Fibroblast of villous mesenchyme (primary cell): ENCODE measurements at regions not wholly inside any gene's neighbourhood (a gene's known extent, or its start where the extent isn't known, plus 50 kb on each side); places are given as distances from the start of the nearest gene placed in this dataset.

Experiments used
- DNase-seq: peaks from one replicate; pipeline ENCODE4 v3.0.0-alpha.2; 2010; ENCODE audit warnings: low read depth
- H3K4me3 ChIP-seq: 2 replicates; pipeline ENCODE4 v1.5.1; 2011; ENCODE audit warnings: low read depth, mild to moderate bottlenecking, low read length
- CTCF ChIP-seq: IDR thresholded peaks from 2 replicates; pipeline ENCODE4 v1.5.1; 2012; ENCODE audit warnings: low read depth, mild to moderate bottlenecking, low read length; ENCODE audit not compliant: insufficient read depth

- no peak overlapping the region for H3K4me3 ChIP-seq
- DNase-seq = no peak
- no peak for TF ChIP-seq CTCF
Measured at GRCh38 chr3:127489357-127489756, 101.2 kb downstream of the TPRA1 start.

- no peak overlapping the region for H3K4me3 ChIP-seq
- DNase-seq = no peak
- TF ChIP-seq CTCF = no peak
Measured at GRCh38 chr3:127488740-127489139, 101.8 kb downstream of the TPRA1 start.

GRCh38 chr3:127488141-127488672 lies 102.3 kb downstream of the TPRA1 start:
- DNase-seq = no peak
- no peak for TF ChIP-seq CTCF
- no peak overlapping the region for H3K4me3 ChIP-seq

- TF ChIP-seq CTCF = no peak
- H3K4me3 ChIP-seq = no peak overlapping the region
- DNase-seq = no peak
Measured at GRCh38 chr3:127487196-127487595, 103.3 kb downstream of the TPRA1 start.

GRCh38 chr3:127486321-127486944 lies 104.1 kb downstream of the TPRA1 start:
- TF ChIP-seq CTCF = no peak
- H3K4me3 ChIP-seq = no peak overlapping the region
- no peak for DNase-seq

- no peak overlapping the region for H3K4me3 ChIP-seq
- no peak for TF ChIP-seq CTCF
- DNase-seq = no peak
Measured at GRCh38 chr3:127485396-127486170, 105.0 kb downstream of the TPRA1 start.
